IMR-90 (cell line): ENCODE measurements at regions not wholly inside any gene's neighbourhood (a gene's known extent, or its start where the extent isn't known, plus 50 kb on each side); places are given as distances from the start of the nearest gene placed in this dataset.

Source experiments
- ATAC-seq: fragments of 200-7000 bp; cut with Tn5 transposase; 2 replicates; pipeline ENCODE4 v1.9.1; 2020; ENCODE audit warnings: low read depth, mild to moderate bottlenecking, moderate library complexity
- BruUV-seq: library from RNA; stranded (reverse); fragments of 400-500 nt; replicated peaks from 2 replicates; lab custom pipeline; 2021; lab: Mats Ljungman, UMichigan
- CTCF ChIA-PET: fragments of 300-600 bp; formaldehyde crosslinking; extraction: SDS; loops from one replicate; lab custom pipeline; 2021; ENCODE audit warnings: antibody characterized with exemption; lab: Yijun Ruan, JAX
- POLR2A ChIA-PET: fragments of 300-600 bp; sonication (Branson Sonifier 250); formaldehyde crosslinking; loops from one replicate; lab custom pipeline; 2022; ENCODE audit warnings: antibody characterized with exemption; ENCODE audit not compliant: unreplicated experiment; lab: Charles Lee
- DNase-seq: peaks from one replicate; pipeline ENCODE4 v3.0.0; 2013
- H2AFZ ChIP-seq: replicated peaks from 2 replicates; pipeline ENCODE3; 2013; ENCODE audit warnings: low read length, mild to moderate bottlenecking; ENCODE audit not compliant: poor library complexity
- H2AK5ac ChIP-seq: 2 replicates; pipeline ENCODE4 v1.6.1; 2013; ENCODE audit warnings: low read depth, low read length, inconsistent platforms
- H2AK9ac ChIP-seq: replicated peaks from 2 replicates; pipeline ENCODE3; 2013; ENCODE audit warnings: mild to moderate bottlenecking, low read depth, low read length, moderate library complexity; ENCODE audit not compliant: poor library complexity
- H2BK120ac ChIP-seq: 2 replicates; pipeline ENCODE4 v1.6.1; 2013; ENCODE audit warnings: low read depth, low read length, inconsistent platforms
- H2BK15ac ChIP-seq: 3 replicates; pipeline ENCODE4 v1.6.1; 2013; ENCODE audit warnings: low read depth, low read length, inconsistent platforms
- H2BK20ac ChIP-seq: 2 replicates; pipeline ENCODE4 v1.6.1; 2013; ENCODE audit warnings: low read depth, mild to moderate bottlenecking, inconsistent platforms, low read length, moderate library complexity
- H2BK5ac ChIP-seq: 2 replicates; pipeline ENCODE4 v1.6.1; 2013; ENCODE audit warnings: mild to moderate bottlenecking, low read depth, low read length, inconsistent platforms; ENCODE audit not compliant: poor library complexity, severe bottlenecking
- H3K14ac ChIP-seq: replicated peaks from 2 replicates; pipeline ENCODE4 v1.6.1; 2013; ENCODE audit warnings: low read depth, low read length, inconsistent platforms
- H3K18ac ChIP-seq: 2 replicates; pipeline ENCODE4 v1.6.1; 2013; ENCODE audit warnings: low read depth, low read length, control low read depth
- H3K23ac ChIP-seq: 2 replicates; pipeline ENCODE4 v1.6.1; 2013; ENCODE audit warnings: low read depth, low read length, inconsistent platforms
- H3K27ac ChIP-seq: 2 replicates; pipeline ENCODE4 v1.5.1; 2013; ENCODE audit warnings: mild to moderate bottlenecking, control low read depth, low read length; ENCODE audit not compliant: insufficient read depth
- H3K27me3 ChIP-seq: 2 replicates; pipeline ENCODE4 v1.6.1; 2013; ENCODE audit warnings: low read length; ENCODE audit not compliant: control insufficient read depth, insufficient read depth
- H3K36me3 ChIP-seq: 2 replicates; pipeline ENCODE4 v1.6.1; 2013; ENCODE audit warnings: low read length, mixed read lengths; ENCODE audit not compliant: control insufficient read depth, insufficient read depth
- H3K4ac ChIP-seq: 2 replicates; pipeline ENCODE4 v1.6.1; 2013; ENCODE audit warnings: low read depth, low read length, inconsistent platforms
- H3K4me1 ChIP-seq: 2 replicates; pipeline ENCODE4 v1.6.1; 2013; ENCODE audit warnings: low read length, mixed read lengths; ENCODE audit not compliant: control insufficient read depth, insufficient read depth
- H3K4me2 ChIP-seq: 2 replicates; pipeline ENCODE4 v1.6.1; 2013; ENCODE audit warnings: low read depth, mild to moderate bottlenecking, control low read depth, low read length, moderate library complexity
- H3K4me3 ChIP-seq: 2 replicates; pipeline ENCODE4 v1.5.1; 2013; ENCODE audit warnings: low read depth, mild to moderate bottlenecking, control low read depth, low read length, moderate library complexity; ENCODE audit not compliant: insufficient read depth
- H3K56ac ChIP-seq: 2 replicates; pipeline ENCODE4 v1.6.1; 2013; ENCODE audit warnings: low read length, inconsistent platforms; ENCODE audit not compliant: insufficient read depth; ENCODE audit errors: extremely low read depth
- H3K79me1 ChIP-seq, 2 experiments: 2 replicates each; pipeline ENCODE4 v1.6.1; 2013; ENCODE audit warnings: low read length in 2 of 2, inconsistent platforms in 1 of 2, low read depth in 1 of 2
- H3K9ac ChIP-seq: 2 replicates; pipeline ENCODE4 v1.6.1; 2013; ENCODE audit warnings: low read depth, low read length, control low read depth
- H3K9me1 ChIP-seq: 2 replicates; pipeline ENCODE4 v1.6.1; 2013; ENCODE audit warnings: low read length, inconsistent platforms; ENCODE audit not compliant: insufficient read depth
- H3K9me3 ChIP-seq: 2 replicates; pipeline ENCODE4 v1.6.1; 2013; ENCODE audit warnings: low read length; ENCODE audit not compliant: control insufficient read depth, insufficient read depth
- H4K20me1 ChIP-seq: 2 replicates; pipeline ENCODE4 v1.6.1; 2013; ENCODE audit warnings: low read length, inconsistent platforms; ENCODE audit not compliant: insufficient read depth
- H4K5ac ChIP-seq: 2 replicates; pipeline ENCODE4 v1.6.1; 2013; ENCODE audit warnings: mild to moderate bottlenecking, low read depth, low read length, control low read depth
- H4K8ac ChIP-seq, 2 experiments: 2 replicates each; pipeline ENCODE4 v1.6.1; 2013; ENCODE audit warnings: low read depth in 2 of 2, low read length in 2 of 2, control low read depth in 1 of 2, inconsistent platforms in 1 of 2
- H4K91ac ChIP-seq: 2 replicates; pipeline ENCODE4 v1.6.1; 2013; ENCODE audit warnings: low read depth, low read length, inconsistent platforms; ENCODE audit not compliant: insufficient read depth
- BHLHE40 ChIP-seq: fragments of 150-350 bp; IDR thresholded peaks from 2 replicates; pipeline ENCODE4 v1.6.1; 2016; ENCODE audit warnings: mild to moderate bottlenecking, low read depth, low read length
- CEBPB ChIP-seq: IDR thresholded peaks from 2 replicates; pipeline ENCODE4 v1.6.1; 2012; ENCODE audit warnings: low read depth, low read length, improper control_type of control experiment
- MAZ ChIP-seq: IDR thresholded peaks from 2 replicates; pipeline ENCODE4 v1.6.1; 2012; ENCODE audit warnings: low read depth, mild to moderate bottlenecking, low read length, improper control_type of control experiment, moderate library complexity, borderline replicate concordance
- NFE2L2 ChIP-seq: fragments of 150-350 bp; IDR thresholded peaks from 2 replicates; pipeline ENCODE4 v1.6.1; 2016; ENCODE audit warnings: low read depth, mild to moderate bottlenecking, low read length
- POLR2A ChIP-seq: IDR thresholded peaks from 2 replicates; pipeline ENCODE4 v1.6.1; 2012; ENCODE audit warnings: mild to moderate bottlenecking, low read depth, low read length
- RAD21 ChIP-seq: IDR thresholded peaks from 2 replicates; pipeline ENCODE4 v1.6.1; 2012; ENCODE audit warnings: low read length, improper control_type of control experiment
- WGBS, 2 experiments: methylation state at CpG; one replicate each; pipeline versions ENCODE4 v1.1.5 to v1.1.7; 2013; ENCODE audit warnings: missing lambda C conversion rate in 2 of 2; ENCODE audit not compliant: insufficient read length in 1 of 2; ENCODE audit errors: extremely low coverage in 2 of 2; 5-methylcytosine and 5-hydroxymethylcytosine counted together
- dilution Hi-C: fragments of 300-500 bp; cut with HindIII; formaldehyde crosslinking; loops from one replicate; pipeline ENCODE4 v1.14.3; 2018; ENCODE audit warnings: low sequenced_read_pairs; ENCODE audit not compliant: unreplicated experiment
- in situ Hi-C: fragments of 300-500 bp; cut with MboI; formaldehyde crosslinking; loops from 3 replicates; pipeline ENCODE4 v1.14.3; 2019; ENCODE audit warnings: low sequenced_read_pairs, inconsistent platforms, mixed read lengths
- intact Hi-C: fragments of 100-400 bp; cut with micrococcal nuclease; formaldehyde crosslinking; loops from 2 replicates; pipeline ENCODE4 v1.10.0; 2022
- TF ChIP-seq, protein P1 (sequence below): fragments of 150-350 bp; IDR thresholded peaks from 2 replicates; pipeline ENCODE4 v1.6.1; 2017; ENCODE audit warnings: mild to moderate bottlenecking, antibody characterized with exemption, low read length, low read depth
- TF ChIP-seq, protein P2 (sequence below): fragments of 150-350 bp; IDR thresholded peaks from 2 replicates; pipeline ENCODE4 v1.6.1; 2016; ENCODE audit warnings: low read depth, mild to moderate bottlenecking, low read length, moderate library complexity, borderline replicate concordance
- TF ChIP-seq, protein P3 (sequence below): conservative IDR thresholded peaks from 2 replicates; pipeline ENCODE4 v1.5.1; 2012; ENCODE audit warnings: mild to moderate bottlenecking, low read depth, low read length, improper control_type of control experiment

DNA sequence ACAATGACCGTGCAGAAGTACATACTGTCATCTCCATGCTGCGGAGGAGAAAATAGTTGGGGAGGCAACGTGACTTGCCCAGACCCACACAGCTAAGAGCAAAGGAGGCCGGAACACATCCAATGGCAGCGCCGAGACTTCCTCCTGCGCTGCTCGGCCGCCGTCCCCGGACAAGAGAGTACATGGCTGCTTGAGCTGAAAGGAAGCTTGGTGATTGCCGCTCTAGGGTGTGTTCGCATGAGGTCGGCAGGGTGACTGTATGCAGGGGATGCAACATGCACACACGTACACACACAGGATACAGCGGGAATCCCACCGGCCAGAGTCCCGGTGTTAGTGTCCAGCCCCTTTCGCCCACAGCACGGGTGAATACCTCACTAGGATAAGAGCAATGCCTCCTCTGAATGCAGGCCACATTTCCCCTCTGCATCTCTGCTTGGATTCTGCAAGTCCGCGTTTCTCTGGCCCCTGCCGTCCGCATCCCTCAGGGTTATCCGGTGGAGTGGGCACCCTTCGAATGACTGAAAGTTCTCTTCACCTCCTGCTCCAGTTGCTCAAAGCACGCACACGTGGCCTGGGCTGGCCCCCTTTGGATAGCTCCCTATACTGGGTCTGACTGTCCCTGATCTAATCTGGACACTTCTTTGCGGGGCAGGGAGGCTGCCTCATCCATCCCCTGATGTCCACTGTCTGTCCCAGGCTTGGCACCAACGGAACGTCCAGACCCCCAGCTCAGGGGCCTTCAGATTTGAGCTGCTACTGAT is 78.8 kb downstream of the GSC start:
- intact Hi-C loops: no loop called here
- Histone ChIP-seq H3K56ac (no peak overlapping the region), H3K14ac (no peak overlapping the region), H2BK5ac (no peak overlapping the region), H3K27me3 (no peaks in the 10 kb centered on the region; the same call in 1 of the 2 replicates), H3K18ac (no peak overlapping the region), H2AK9ac (no peak overlapping the region), H3K4ac (no peak overlapping the region), H3K9ac (no peak overlapping the region), H3K4me3 (no peak overlapping the region), H3K27ac (no peak overlapping the region), H3K9me1 (no peaks in the 10 kb centered on the region), H2AFZ (no peak overlapping the region), H3K4me2 (no peak overlapping the region), H4K5ac (no peak overlapping the region), H4K91ac (no peak overlapping the region), H2BK120ac (no peak overlapping the region), H3K36me3 (no peaks in the 10 kb centered on the region), H2BK20ac (no peak overlapping the region), H4K8ac (no peak overlapping the region), H2BK15ac (no peak overlapping the region), H3K79me1 (no peaks in the 10 kb centered on the region), H2AK5ac (no peak overlapping the region), H3K4me1 (peaks cover 2% of the 10 kb centered on the region; the same call in 1 of the 2 replicates), H3K23ac (no peak overlapping the region), H3K9me3 (no peaks in the 10 kb centered on the region), H4K20me1 (no peaks in the 10 kb centered on the region)
- dilution Hi-C loops: no loop called here
- in situ Hi-C loops: loop anchor here (25.0 kb wide), 1 partner anchor 1296 kb away; no protein-coding TSS in a partner anchor
- no peak for TF ChIP-seq NFE2L2
- TF ChIP-seq, protein P1, sequence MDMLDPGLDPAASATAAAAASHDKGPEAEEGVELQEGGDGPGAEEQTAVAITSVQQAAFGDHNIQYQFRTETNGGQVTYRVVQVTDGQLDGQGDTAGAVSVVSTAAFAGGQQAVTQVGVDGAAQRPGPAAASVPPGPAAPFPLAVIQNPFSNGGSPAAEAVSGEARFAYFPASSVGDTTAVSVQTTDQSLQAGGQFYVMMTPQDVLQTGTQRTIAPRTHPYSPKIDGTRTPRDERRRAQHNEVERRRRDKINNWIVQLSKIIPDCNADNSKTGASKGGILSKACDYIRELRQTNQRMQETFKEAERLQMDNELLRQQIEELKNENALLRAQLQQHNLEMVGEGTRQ: no peak
- TF ChIP-seq, protein P2, sequence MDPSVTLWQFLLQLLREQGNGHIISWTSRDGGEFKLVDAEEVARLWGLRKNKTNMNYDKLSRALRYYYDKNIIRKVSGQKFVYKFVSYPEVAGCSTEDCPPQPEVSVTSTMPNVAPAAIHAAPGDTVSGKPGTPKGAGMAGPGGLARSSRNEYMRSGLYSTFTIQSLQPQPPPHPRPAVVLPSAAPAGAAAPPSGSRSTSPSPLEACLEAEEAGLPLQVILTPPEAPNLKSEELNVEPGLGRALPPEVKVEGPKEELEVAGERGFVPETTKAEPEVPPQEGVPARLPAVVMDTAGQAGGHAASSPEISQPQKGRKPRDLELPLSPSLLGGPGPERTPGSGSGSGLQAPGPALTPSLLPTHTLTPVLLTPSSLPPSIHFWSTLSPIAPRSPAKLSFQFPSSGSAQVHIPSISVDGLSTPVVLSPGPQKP: no peak
- TF ChIP-seq RAD21: no peak
- TF ChIP-seq, protein P3, sequence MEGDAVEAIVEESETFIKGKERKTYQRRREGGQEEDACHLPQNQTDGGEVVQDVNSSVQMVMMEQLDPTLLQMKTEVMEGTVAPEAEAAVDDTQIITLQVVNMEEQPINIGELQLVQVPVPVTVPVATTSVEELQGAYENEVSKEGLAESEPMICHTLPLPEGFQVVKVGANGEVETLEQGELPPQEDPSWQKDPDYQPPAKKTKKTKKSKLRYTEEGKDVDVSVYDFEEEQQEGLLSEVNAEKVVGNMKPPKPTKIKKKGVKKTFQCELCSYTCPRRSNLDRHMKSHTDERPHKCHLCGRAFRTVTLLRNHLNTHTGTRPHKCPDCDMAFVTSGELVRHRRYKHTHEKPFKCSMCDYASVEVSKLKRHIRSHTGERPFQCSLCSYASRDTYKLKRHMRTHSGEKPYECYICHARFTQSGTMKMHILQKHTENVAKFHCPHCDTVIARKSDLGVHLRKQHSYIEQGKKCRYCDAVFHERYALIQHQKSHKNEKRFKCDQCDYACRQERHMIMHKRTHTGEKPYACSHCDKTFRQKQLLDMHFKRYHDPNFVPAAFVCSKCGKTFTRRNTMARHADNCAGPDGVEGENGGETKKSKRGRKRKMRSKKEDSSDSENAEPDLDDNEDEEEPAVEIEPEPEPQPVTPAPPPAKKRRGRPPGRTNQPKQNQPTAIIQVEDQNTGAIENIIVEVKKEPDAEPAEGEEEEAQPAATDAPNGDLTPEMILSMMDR: no peak
- TF ChIP-seq MAZ: no peak
- TF ChIP-seq POLR2A: no peak
- TF ChIP-seq CEBPB: no peak
- no peak for TF ChIP-seq BHLHE40
- ChIA-PET POLR2A (no interaction called here), CTCF (interaction anchor here (0.9 to 1.4 kb wide), 2 partner anchors 213 to 409 kb away, joined by 3 to 5 read pairs; no protein-coding TSS in a partner anchor)
- no TSS peak for BruUV-seq
- no peak for DNase-seq
- no peak for ATAC-seq
- WGBS, 2 experiments: 87% methylated on average over 20 of the region's 31 CpGs; no CpG with 5 or more reads in 1 of the 2 experiments
